Activated CD8-positive, alpha-beta memory T cell treated with anti-CD3 and anti-CD28 coated beads, Interleukin-2, amount 10 ng/mL, durations not matched to agents 7 days and 5 days (primary cell): ENCODE measurements at regions not wholly inside any gene's neighbourhood (a gene's known extent, or its start where the extent isn't known, plus 50 kb on each side); places are given as distances from the start of the nearest gene placed in this dataset.

Experiments used
- ATAC-seq: fragments of 150-1000 bp; cut with Tn5 transposase; one replicate; pipeline ENCODE4 v1.10.0; 2021; ENCODE audit warnings: moderate library complexity
- CTCF ChIA-PET: fragments of 350-600 bp; sonication (Branson Sonifier 250); formaldehyde crosslinking; loops from one replicate; lab custom pipeline; 2021; ENCODE audit warnings: antibody characterized with exemption; lab: Charles Lee
- DNase-seq: peaks from one replicate; pipeline ENCODE4 v3.0.0-alpha.2; 2020
- H3K27ac Mint-ChIP-seq: one replicate; pipeline ENCODE4 v1.8.0; 2021; ENCODE audit warnings: mild to moderate bottlenecking, mixed read lengths
- H3K27me3 Mint-ChIP-seq: one replicate; pipeline ENCODE4 v1.8.0; 2021; ENCODE audit warnings: mixed read lengths
- H3K36me3 Mint-ChIP-seq: one replicate; pipeline ENCODE4 v1.8.0; 2021; ENCODE audit warnings: mild to moderate bottlenecking, mixed read lengths
- H3K4me1 Mint-ChIP-seq: one replicate; pipeline ENCODE4 v1.8.0; 2021; ENCODE audit warnings: mixed read lengths
- H3K4me3 Mint-ChIP-seq: one replicate; pipeline ENCODE4 v1.8.0; 2021; ENCODE audit warnings: mild to moderate bottlenecking, moderate library complexity, mixed read lengths
- H3K9me3 Mint-ChIP-seq: one replicate; pipeline ENCODE4 v1.8.0; 2022; ENCODE audit warnings: low read depth, mixed read lengths

DNA sequence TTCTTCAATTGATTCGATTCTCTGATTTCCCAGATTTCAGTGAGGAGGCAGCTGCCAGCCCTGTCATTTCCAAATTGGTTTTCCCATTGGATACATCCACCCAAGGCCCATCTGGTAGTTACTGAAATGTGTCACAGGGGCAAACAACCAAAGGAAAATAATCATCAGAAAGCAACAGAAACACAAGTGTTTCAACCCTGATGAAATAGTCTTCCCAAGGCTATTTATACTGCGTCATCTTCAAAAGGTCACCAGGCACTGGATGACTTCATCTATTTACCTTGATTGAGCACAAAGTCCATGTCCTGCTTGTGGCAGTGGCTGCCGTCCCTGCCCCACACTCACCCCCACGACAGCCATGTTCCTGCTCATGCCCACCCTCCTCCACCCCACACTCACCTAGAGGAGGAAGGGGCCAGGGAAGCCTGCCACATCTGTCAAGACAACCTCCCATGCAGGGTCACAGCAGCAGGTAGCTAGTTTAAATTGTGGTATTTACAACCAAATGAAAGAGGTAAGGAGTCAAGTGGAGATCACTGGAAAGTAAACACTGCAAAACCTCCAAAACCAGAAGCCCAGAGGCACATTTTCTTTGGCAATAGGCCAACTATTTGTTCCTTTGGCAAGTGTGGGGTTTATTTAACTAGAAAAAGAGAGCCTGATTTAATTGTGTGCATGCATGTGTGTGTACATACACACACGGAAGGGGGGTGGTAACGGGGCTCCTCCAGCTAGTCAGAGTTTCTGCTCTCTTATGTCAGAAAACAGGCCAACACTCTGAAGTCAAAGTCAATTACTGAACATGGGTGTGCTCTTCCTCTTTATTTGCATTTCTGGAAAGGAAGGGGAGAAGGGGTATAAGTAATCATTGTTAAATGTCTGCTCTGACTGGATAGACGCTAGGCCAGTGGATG is 49.5 kb upstream of the RAB4A start:
- H3K36me3 Mint-ChIP-seq: no peaks in the 10 kb centered on the region
- H3K27ac Mint-ChIP-seq: no peak overlapping the region
- H3K4me1 Mint-ChIP-seq: no peaks in the 10 kb centered on the region
- DNase-seq (no peak), ATAC-seq (no peak)
- H3K9me3 Mint-ChIP-seq: no peaks in the 10 kb centered on the region
- H3K27me3 Mint-ChIP-seq: peaks cover 6% of the 10 kb centered on the region
- CTCF ChIA-PET: no interaction called here
- no peak overlapping the region for H3K4me3 Mint-ChIP-seq
